ENCODE measurements at regions not wholly inside any gene's neighbourhood (a gene's known extent, or its start where the extent isn't known, plus 50 kb on each side); places are given as distances from the start of the nearest gene placed in this dataset.

DNA sequence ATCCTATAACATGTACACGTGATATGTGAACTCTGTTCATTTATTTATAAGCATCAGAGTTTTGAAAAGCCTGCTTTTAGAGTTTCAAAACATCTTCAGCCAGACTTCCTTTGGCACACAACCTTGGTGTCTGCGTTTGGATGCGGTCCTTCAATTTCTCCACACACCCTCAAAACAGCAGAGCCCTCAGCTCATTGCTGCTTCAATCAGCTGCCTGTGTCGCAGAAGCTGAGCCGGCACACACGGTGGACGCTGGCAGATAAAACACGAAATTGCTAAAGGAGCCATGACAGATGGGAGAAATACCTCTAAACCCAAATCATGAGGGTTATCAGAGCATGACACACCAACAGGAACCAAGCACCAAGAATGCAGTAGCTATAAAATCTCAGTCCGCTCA is 396.4 kb upstream of the AKR1E2 start:
- TF ChIP-seq EZH2 (IDR thresholded peaks at IDR 0.05; ENCODE audit: insufficient read depth, poor library complexity, severe bottlenecking) (no peak), EZH2phosphoT487 (IDR thresholded peaks at IDR 0.05; ENCODE audit: insufficient read depth, low read depth) (no peak)
